GM18520 (cell line): ENCODE measurements at regions not wholly inside any gene's neighbourhood (a gene's known extent, or its start where the extent isn't known, plus 50 kb on each side); places are given as distances from the start of the nearest gene placed in this dataset.
A peak's percentile ranks its signal among the peaks of the same experiment; 100 is the strongest.
"Not testable (repeated sequence)": the region's sequence is repeated elsewhere in the genome, so short reads cannot be mapped to it uniquely, and the experiment has no call there.

Experiments
- ATAC-seq: cut with Tn5 transposase; IDR thresholded peaks from one replicate; pipeline ENCODE4 v1.9.1; 2021; ENCODE audit not compliant: unreplicated experiment

DNA sequence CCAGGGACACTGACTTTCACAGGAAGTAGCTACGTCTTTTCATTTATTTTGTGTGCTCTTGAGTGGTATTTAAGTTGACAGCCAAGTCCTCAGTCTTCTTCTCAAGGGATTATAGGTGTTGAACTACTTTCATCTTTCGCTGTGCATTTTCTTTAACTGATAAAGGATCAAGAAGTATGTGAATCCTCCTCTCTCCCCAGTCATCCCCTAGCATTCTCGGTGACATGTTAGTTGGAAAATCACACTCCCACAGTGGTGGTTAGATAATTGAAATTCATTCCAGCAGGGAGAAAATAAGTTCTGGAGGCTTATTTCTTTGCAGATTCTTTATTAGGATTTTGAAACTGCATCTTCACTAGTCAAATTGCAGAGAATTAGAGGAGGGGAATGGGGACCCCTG is 569.4 kb downstream of the MEI4 start:
- ATAC-seq = no peak

DNA sequence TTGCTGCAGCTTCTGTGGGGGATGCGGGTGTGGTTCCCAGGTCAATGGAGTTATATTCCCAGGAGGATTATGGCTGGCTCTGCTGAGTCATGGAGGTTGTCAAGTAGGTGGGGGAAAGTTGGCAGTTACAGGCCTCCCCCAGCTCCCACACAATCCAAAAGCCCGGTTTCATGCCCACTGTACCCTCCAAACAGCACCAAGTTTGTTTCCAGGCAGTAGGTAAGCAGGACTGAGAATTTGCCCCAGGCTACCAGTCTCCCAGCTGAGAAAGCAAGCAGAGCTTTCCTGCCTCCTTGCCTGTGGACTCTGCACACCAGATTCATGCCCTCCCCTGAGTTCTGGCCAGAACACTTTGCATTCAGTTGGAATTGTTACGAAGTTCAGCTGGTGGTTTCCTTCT is 578.2 kb downstream of the MEI4 start:
- ATAC-seq = no peak

DNA sequence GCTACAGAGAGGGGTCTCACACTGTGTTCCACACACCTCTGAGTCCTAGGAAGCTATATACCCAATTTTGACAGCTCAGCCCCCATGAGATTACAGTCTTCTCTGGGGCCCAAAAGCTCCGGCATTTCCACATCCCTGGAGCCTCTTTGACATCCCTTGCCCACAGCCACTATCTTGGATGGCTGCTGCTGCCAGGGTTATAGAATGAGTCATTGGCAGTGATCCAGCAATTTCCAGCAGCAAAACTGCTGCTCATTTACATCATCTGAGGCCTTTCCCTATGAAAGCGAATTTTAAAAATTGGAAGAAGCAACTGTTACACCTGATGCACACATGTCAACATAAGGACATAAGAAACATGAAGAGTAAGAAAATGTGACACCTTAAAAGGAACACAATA is 590.7 kb downstream of the MEI4 start:
- ATAC-seq = no peak

DNA sequence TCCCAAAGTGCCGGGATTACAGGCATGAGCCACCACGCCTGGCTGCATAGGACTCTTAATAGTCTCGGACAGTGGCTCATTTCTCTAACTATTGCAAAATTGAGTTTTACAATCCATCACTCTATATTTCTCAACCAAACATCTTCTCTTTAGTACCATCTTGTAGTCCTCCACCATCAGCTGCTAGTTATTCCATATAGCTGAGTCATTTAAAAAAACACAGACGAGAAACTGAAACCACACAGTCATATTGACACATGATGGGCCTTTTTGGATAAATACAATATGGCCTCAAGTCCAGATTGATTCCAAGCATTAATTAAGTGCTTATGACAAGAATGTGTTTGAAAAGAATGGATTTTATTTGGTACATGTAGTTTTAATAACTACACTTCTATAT is 599.1 kb downstream of the MEI4 start:
- ATAC-seq = no peak

DNA sequence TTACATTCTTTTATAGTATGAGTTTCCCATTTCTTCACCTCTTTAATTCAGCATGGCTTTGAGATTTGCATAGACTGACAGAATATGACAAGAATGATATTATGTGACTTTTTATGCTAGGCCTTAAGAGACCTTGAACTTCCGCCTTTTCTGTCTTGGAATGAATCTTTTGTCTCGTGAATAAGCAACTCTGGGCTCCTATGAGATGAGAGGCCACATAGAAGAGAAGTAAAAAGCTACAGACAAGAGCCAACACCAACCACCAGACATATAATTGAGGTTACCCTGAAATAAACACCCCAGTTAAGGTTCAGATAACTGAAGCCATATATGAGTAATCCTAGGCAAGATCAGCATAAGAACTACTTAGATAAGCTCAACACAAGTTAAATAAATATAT is 600.8 kb downstream of the MEI4 start:
- peak; percentile 61 for ATAC-seq

DNA sequence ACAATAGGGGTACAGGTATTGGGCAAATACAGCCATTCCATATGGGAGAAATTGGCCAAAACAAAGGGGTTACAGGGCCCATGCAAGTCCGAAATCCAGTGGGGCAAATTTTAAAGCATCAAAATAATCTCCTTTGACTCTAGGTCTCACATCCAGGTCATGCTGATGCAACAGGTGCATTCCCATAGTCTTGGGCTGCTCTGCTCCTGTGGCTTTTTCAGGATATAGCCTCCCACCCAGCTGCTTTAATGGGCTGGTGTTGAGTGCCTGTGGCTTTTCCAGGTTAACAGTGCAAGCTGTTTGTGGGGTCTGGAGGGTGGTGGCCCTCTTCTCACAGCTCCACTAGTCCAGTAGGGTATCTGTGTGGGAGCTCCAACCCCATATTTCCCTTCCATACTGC is 607.1 kb downstream of the MEI4 start:
- no peak for ATAC-seq

DNA sequence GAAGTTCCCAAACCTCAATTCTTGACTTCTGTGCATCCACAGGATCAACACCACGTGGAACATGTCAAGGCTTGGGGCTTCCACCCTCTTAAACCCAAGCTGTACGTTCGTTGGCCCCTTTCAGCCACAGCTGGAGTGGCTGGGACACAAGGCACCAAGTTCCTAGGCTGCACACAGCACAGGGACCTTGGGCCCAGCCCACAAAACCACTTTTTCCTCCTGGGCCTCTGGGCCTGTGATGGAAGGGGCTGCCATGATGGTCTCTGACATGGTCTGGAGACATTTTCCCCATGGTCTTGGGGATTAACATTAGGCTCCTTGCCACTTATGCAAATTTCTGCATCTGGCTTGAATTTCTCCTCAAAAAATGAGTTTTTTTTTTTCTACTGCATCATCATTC is 606.9 kb upstream of the IRAK1BP1 start:
- ATAC-seq = not testable (repeated sequence)

DNA sequence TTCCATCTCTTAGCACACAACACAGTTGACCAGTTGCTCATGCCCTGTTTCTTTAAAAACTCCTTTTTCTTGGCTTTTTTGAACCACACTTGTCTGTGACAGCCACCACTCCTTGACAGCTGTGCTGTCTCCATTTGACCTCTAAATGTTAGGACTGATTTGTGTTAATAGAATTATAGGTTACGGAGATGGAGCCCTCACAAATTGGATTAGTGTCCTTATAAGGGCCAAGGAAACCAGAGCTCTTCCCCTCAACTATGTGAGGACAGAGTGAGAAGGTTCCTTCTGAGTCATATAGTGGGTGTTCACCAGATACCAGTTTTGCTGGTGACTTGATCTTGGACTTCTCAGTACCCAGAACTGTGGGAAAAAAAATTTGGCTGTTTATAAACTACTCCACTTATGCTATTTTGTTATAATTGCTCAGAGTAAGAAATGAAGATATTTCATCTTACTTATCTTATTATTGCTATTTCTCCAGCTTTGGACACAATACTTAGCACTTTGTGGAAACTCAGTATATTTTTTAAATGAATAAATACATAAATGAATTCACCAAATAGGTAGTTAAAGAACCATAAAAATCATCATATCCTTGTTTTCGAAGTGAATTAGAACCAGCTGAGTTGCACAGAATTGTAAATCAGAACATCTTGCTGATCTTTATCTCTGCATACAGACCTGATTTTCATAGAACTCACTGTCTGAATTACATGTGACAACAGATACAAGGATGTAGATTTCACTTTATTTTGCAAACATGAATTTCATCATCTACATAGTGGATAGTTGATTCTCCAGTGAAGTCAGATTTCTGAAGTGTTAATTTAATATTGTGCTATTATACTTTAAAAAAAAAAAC is 598.5 kb upstream of the IRAK1BP1 start:
- no peak for ATAC-seq

DNA sequence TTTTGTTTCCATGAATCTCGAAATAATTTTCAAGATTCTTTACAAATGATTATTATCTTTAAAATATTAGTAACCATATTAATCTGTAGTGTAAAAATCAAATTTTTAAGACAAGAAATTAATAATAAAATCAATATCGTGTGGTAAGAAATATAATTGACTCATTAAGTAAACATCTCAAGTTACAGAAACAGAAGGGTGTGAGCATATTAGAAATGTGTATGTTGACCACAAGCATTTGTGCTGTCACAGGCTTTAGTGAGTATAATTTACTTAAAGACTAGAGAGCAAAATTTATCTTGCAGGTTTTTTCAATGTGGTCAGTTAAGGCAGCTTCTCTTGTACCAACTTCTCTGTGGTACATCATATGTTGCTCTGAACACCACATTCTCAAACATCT is 566.5 kb upstream of the IRAK1BP1 start:
- no peak for ATAC-seq

DNA sequence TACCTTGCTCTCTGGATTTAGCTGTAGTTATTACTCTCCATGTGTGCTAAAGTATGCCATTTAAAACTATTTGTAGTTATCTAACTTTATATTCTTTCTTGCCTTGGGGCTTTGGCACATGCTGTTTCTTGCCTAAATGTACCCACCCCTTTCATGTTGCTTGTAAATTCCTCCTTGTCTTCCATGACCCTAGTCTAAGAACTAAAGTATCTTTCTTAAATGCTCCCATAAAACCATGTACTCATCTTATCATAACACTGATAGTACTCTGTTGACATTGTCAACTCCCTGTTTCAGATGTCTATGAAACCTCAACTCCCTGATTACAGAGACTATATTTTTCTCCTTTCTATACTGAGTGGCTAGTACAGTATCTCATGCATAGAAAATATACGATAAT is 564.9 kb upstream of the IRAK1BP1 start:
- no peak for ATAC-seq

DNA sequence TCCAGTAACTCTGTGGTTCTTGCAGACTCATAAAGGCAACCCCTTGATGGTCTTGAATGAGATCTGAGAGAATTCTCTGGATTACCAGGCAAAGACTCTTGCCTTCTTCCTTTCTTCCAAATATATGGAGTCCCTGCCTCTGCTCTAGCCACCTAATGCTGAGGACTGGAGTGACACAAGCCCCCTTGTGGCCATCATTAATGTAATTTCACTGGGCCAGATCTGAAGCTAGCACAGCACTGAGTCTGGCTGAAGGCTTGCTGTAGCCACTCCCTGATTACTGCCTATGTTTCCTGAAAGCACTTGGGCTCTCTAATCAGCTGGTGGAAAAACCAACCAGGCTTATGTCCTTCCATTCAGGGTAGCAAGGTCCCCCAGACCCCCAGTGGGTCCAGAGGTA is 559.3 kb upstream of the IRAK1BP1 start:
- ATAC-seq = no peak

DNA sequence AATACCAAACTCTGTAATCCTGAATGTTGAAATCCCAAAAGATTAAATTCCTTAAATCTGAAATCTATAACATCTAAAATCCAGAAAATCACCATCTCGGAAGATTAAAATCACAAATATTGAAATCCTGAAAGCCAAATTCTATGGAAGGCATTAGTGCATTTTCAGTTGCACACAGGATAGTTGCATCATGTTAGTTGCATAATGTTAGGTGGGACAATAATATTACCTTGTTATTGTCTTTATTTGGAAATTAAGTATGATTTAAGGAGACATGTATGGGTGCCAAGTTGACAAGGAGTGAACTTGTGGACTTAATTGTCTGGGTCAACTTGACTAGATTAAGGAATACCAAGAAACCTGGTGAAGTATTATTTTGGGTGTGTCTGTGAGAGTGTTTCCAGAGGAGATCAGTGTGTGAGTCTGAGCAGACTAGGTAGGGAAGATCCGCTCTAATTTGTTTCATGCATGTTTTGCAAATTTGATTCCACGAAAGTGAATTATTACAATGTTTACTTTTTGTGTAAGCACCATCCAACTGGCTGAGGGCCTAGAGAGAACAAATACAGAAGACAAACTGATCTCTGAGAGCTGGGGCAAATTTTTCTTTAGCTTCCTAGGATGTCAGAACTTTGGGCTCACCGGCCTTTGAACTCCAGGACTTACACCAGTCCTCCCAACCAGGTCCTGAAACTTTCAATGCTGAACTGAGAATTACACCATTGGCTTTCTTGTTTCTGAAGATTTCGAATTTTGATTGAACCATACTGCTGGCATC is 545.1 kb upstream of the IRAK1BP1 start:
- no peak for ATAC-seq

DNA sequence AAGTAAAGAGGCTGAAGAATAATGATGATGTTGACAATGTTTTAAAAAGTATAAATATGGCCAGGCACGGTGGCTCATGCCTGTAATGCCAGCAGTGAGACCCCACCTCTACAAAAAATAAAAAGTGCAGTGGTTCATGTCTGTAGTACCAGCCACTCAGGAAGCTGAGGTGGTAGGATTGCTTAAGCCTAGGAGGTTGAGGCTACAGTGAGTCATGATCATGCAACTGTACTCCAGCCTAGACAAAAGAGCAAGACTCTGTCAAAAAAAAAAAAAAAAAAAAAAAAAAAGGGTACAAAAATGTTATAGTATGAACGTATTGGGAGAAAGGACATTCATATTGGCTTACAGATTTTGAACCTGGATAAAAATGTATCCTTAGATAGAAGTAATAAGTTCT is 543.1 kb upstream of the IRAK1BP1 start:
- ATAC-seq = no peak

DNA sequence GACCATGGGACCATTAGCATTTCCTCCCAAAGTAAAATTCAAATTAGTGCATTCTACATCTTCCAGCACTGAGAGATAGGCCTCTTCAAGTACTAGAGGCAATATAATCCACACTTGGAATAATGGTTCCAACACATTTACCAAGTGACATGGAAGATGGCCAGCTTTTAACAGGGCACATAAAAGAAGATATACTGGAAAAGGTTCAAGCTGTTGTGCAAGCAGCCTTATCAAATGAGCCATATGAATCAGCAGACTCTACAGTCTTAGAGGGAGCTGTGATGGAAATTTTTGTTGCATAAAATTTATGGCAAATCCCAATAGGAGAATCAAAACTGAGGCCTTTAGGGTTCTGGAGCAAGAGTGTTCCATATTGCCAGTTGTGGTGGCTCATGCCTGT is 526.6 kb upstream of the IRAK1BP1 start:
- no peak for ATAC-seq

DNA sequence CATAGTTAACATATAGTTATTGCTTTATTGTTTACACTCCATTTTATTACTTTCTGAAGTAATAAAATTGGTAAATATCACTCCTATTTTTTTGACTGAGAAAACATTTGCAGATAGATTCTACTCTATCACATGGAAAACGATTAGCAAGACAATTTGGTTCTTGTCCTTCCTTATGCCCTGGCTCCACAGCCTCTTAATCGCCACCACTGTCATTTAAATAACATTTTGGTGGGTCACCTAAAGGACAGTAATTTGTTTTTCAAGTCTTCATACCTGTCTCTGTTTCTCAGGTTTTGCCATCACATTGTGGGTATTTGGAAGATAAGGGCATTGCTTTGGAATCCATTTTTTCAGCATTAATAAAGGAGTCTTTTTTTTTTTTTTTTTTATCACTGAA is 521.5 kb upstream of the IRAK1BP1 start:
- no peak for ATAC-seq

DNA sequence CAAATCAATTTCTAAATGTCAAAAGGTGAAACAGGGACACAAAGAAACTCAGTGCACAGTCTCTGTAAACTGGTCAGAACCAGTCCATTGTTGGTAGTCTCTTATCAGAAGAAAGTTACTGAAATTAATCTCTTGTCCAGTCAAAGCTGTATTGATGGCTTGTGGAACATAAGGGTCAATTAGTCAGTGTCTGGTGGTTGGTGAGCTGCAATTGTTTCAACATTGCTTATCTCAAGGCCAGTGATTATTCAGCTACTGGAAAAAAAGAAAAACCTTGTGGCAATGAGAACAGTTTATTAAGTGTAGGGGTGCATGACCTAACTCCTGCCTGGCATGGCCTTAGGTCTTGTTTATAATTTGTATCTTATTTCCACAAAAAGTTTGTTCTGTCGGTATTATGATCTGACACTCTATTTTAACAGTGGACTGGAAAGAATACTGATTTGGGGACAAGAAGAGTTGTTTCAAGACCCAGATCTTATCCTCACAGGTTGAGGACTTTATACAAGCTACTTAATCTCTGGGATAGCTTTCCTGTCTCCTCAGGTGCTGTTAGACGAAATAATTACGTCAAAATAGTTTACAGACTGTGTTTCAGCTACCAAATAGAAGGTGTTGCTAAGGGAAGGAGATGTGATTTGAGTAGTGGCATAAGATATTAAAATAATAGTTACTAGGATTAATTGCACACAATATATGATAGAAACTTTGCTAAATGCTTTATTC is 520.0 kb upstream of the IRAK1BP1 start:
- ATAC-seq = no peak

DNA sequence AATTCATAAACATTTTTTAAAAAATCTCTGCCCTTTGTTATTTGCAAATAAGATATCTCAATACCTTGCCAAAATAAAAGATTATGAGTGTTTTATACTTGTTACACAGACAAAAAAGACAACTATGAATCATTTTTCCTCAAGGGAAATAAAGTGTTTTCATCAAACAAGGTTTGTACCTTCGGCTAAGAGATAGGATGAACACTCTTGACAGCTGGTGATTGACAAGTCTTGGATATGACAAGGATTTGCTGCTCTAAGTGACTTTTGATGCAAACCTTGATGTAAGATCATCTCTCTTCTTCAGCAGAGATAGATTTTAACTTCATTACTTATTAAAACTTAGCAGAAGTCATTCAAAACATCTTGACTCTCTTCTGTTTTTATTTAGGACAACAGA is 514.3 kb upstream of the IRAK1BP1 start:
- ATAC-seq = no peak

DNA sequence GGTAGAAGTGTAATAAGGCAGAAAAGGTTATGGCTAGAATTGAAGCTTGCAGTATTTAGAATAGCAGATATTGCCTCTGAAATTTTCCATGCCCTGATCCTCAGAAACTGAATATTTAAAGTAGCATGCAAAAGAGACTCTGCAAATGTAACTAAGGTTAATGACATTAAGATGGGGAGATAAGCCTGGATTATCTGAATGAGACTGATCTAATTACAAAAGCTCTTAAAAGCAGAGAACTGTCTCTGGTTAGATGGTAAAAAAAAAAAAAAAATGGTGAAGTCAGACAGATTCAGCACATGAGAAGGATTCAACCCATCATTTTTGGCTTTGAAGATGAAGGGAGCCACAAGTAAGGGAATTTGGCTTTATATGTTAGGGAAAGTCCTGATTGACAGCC is 503.7 kb upstream of the IRAK1BP1 start:
- no peak for ATAC-seq

DNA sequence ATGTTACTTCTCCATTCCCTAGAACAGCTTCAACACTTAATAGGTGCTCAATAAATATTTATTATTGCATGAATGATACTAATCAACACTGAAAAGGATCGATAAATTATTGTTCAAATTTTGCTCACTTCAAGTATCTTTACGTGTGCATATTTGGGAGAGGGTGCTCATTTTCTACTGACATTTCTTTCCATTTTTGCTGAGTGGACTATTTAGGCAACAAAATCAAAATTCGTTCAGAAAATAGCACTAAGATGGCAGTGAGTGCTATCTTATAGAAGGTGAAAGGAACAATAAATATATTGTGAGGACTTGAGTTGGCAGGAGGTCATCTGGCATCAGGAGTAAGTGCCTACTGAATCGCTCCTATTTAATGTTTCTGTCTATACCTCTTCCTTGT is 501.9 kb upstream of the IRAK1BP1 start:
- ATAC-seq = no peak

DNA sequence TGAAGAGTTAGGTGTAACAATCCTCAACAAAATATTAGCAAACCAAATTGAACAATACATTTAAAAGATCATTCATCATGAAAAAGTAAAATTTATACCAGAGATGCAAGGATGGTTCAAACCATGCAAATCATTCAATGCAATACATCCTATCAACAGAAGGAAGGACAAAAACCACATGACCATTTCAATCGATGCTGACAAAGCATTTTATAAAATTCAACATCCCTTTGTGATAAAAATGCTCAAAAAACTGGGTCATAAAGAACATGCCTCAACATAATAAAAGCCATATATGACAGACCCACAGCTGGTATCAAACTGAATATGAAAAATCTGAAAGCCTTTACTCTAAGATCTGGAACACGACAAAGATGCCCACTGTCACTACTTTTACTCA is 490.3 kb upstream of the IRAK1BP1 start:
- no peak for ATAC-seq

DNA sequence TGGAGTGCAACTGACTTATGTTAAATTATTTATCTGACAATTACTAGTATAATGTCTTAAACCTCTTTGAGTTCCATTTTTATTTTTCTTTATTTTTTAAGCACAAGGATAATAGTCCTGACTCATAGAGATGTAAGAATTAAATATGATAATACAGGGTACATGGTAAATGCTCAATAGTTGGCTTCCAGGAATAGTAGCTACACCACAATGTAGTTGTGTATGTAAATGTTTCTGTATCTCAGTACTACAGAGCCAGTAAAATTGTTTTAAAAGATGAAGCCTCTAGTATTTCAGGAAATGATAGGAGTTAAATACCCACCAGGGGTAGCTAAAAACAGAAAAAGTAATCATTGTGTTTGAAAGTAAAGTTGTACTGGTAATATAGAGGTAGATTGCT is 487.4 kb upstream of the IRAK1BP1 start:
- no peak for ATAC-seq

DNA sequence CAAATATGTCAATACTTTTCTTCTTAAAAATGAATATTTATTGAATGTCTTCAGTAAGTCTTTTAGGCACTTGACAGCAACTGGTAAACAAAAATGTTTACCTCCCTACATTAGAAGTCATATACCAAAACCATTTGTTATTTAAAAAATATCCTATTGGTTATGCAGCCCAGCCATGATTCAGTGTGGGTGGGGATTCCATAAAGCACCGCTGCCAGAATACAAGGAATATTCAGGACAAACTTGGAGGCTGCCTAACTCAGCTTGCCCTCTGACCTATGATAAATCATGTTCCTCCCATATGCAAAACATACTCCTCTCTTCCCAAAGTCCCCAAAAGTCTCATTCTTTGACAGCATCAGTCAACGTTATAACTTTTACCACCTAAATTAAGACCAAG is 486.8 kb upstream of the IRAK1BP1 start:
- no peak for ATAC-seq
